HepG2 (cell line): ENCODE measurements at regions not wholly inside any gene's neighbourhood (a gene's known extent, or its start where the extent isn't known, plus 50 kb on each side); places are given as distances from the start of the nearest gene placed in this dataset.

Experiments used
- ATAC-seq: fragments of 200-7000 bp; cut with Tn5 transposase; 3 replicates; pipeline ENCODE4 v1.9.1; 2020; ENCODE audit warnings: mild to moderate bottlenecking, moderate library complexity
- BruUV-seq: library from RNA; stranded (reverse); fragments of 400-500 nt; replicated peaks from 2 replicates; lab custom pipeline; 2021; lab: Mats Ljungman, UMichigan
- CTCF ChIA-PET: fragments of 300-600 bp; formaldehyde crosslinking; extraction: SDS; loops from one replicate; lab custom pipeline; 2021; ENCODE audit warnings: low total read pairs, inconsistent platforms, low intra/inter-chr PET ratio; lab: Yijun Ruan, JAX
- POLR2A ChIA-PET: fragments of 350-600 bp; sonication (Branson Sonifier 250); formaldehyde crosslinking; loops from one replicate; lab custom pipeline; 2020; ENCODE audit warnings: antibody characterized with exemption, inconsistent platforms; lab: Yijun Ruan, JAX
- DNase-seq: peaks from one replicate; pipeline ENCODE4 v3.0.0-alpha.2; 2015; ENCODE audit warnings: low spot score
- FAIRE-seq: peaks from 3 replicates; lab custom pipeline; 2011; peaks lifted over from hg19 to GRCh38; lab: Jason Lieb, UNC
- H2AFZ ChIP-seq: one replicate; pipeline ENCODE4 v1.6.1; 2011; ENCODE audit warnings: low read length, inconsistent platforms
- H3K27ac ChIP-seq: fragments of 300-600 bp; 3 replicates; pipeline ENCODE4 v1.8.0; 2011; ENCODE audit warnings: mixed run types, mild to moderate bottlenecking, mixed read lengths, low read length, inconsistent platforms; ENCODE audit not compliant: insufficient read depth; ENCODE audit errors: extremely low read length
- H3K27me3 ChIP-seq, 2 experiments: fragments of 200-600 bp in 1 of 2; 2 replicates in 1 of 2; 3 replicates in 1 of 2; pipeline versions ENCODE4 v1.6.0 to v1.8.0; 2011; ENCODE audit warnings: low read length in 2 of 2, mild to moderate bottlenecking in 2 of 2, moderate library complexity in 2 of 2, inconsistent platforms in 1 of 2; ENCODE audit not compliant: insufficient read depth in 2 of 2, control insufficient read depth in 1 of 2
- H3K36me3 ChIP-seq, 2 experiments: fragments of 200-600 bp in 1 of 2; replicated peaks in 1 of 2; 2 replicates in 1 of 2; 3 replicates in 1 of 2; pipeline versions ENCODE4 v1.5.1 to v1.8.0; 2011; ENCODE audit warnings: low read length in 2 of 2, inconsistent platforms in 1 of 2; ENCODE audit not compliant: insufficient read depth in 2 of 2, control insufficient read depth in 1 of 2
- H3K4me1 ChIP-seq: 2 replicates; pipeline ENCODE4 v1.5.1; 2012; ENCODE audit warnings: low read length, inconsistent platforms; ENCODE audit not compliant: insufficient read depth
- H3K4me2 ChIP-seq: 2 replicates; pipeline ENCODE4 v1.6.0; 2011; ENCODE audit warnings: low read depth, low read length, inconsistent platforms
- H3K4me3 ChIP-seq, 3 experiments: fragments of 200-600 bp in 1 of 3; sonication (generic), shearing (Covaris generic) in 1 of 3; replicated peaks in 1 of 3; 2 replicates each; pipeline ENCODE4 v1.5.1; 2011 to 2016; ENCODE audit warnings: low read length in 3 of 3, inconsistent platforms in 2 of 3, low read depth in 2 of 3, mild to moderate bottlenecking in 2 of 3, control low read depth in 1 of 3, mixed read lengths in 1 of 3; ENCODE audit not compliant: insufficient read depth in 1 of 3
- H3K79me2 ChIP-seq: one replicate; pipeline ENCODE4 v1.6.1; 2011; ENCODE audit warnings: low read length, inconsistent platforms; ENCODE audit not compliant: insufficient read depth
- H3K9ac ChIP-seq: 2 replicates; pipeline ENCODE4 v1.6.0; 2011; ENCODE audit warnings: mild to moderate bottlenecking, low read depth, low read length, inconsistent platforms; ENCODE audit not compliant: insufficient read depth
- H3K9me3 ChIP-seq: 2 replicates; pipeline ENCODE4 v1.5.1; 2012; ENCODE audit warnings: mild to moderate bottlenecking, low read length
- H4K20me1 ChIP-seq: 2 replicates; pipeline ENCODE4 v1.6.0; 2011; ENCODE audit warnings: inconsistent platforms, mild to moderate bottlenecking, low read length, moderate library complexity; ENCODE audit not compliant: insufficient read depth
- ZNF180 ChIP-seq: sonication (generic); formaldehyde crosslinking; IDR thresholded peaks from 2 replicates; pipeline ENCODE4 v1.4.0; 2020; ENCODE audit warnings: low read depth, missing genetic modification reagents, borderline replicate concordance
- WGBS: methylation state at CpG from one replicate; pipeline ENCODE4 v1.1.6; 2017; ENCODE audit warnings: low lambda C conversion rate; 5-methylcytosine and 5-hydroxymethylcytosine counted together
- in situ Hi-C: cut with HindIII; loops from 2 replicates; pipeline ENCODE4 v1.10.0; 2017; ENCODE audit warnings: low pct_unique_long_range_greater_than_20kb; ENCODE audit not compliant: extremely low pct_ligation_motif_present
- intact Hi-C: fragments of 100-400 bp; cut with micrococcal nuclease; formaldehyde crosslinking; loops from one replicate; pipeline ENCODE4 v1.10.0; 2022; ENCODE audit not compliant: unreplicated experiment

DNA sequence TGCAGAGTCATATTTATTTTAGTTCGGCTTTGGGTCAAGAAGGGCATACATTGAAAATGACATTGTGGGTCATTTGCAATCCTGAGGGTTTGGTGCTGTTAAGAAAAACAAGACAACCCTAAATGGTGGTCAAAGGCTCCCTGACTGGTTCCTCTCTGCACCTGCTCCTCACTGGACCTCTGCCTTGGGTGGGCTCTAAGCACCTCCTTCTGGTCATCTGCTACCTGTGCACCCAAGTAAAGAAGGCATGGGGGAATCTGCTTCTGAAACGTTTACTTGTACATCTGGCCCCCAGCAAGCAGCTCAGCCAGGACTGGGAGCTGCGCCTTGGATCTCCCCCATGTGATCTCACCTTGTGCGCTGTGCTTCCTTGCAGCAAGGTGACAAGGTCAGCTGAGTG lies 55.2 kb upstream of the MAL start:
- H3K4me3 ChIP-seq: no peak overlapping the region
- TF ChIP-seq ZNF180: no peak
- in situ Hi-C loops (no loop called here), intact Hi-C loops (no loop called here)
- H4K20me1 ChIP-seq: no peaks in the 10 kb centered on the region
- FAIRE-seq (no peak), ATAC-seq (no peak), DNase-seq (no peak)
- no peaks in the 10 kb centered on the region for H3K79me2 ChIP-seq
- H3K4me2 ChIP-seq: no peak overlapping the region
- no peak overlapping the region for H3K9ac ChIP-seq
- no peak overlapping the region for H3K27ac ChIP-seq
- WGBS: 26% methylated on average over 4 of the region's 4 CpGs
- no TSS peak for BruUV-seq
- no peaks in the 10 kb centered on the region for H3K9me3 ChIP-seq
- CTCF ChIA-PET: no interaction called here
- no peaks in the 10 kb centered on the region for H3K36me3 ChIP-seq
- H3K27me3 ChIP-seq: peaks cover 0 to 25% of the 10 kb centered on the region in 2 experiments; a peak in 4 of 5 replicates
- POLR2A ChIA-PET: no interaction called here
- no peak overlapping the region for H2AFZ ChIP-seq
- no peaks in the 10 kb centered on the region for H3K4me1 ChIP-seq
